ENCODE measurements at regions not wholly inside any gene's neighbourhood (a gene's known extent, or its start where the extent isn't known, plus 50 kb on each side); places are given as distances from the start of the nearest gene placed in this dataset.
"Not testable (repeated sequence)": the region's sequence is repeated elsewhere in the genome, so short reads cannot be mapped to it uniquely, and the experiment has no call there.

DNA sequence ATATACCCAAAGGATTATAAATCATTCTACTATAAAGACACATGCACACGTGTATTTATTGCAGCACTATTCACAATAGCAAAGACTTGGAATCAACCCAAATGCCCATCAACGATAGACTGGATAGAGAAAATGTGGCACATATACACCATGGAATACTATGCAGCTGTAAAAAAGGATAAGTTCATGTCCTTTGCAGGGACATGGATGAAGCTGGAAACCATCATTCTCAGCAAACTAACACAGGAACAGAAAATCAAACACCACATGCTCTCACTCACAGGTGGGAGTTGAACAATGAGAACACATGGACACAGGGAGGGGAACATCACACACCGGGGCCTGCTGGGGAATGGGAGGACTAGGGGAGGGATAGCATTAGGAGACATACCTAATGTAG lies 473.9 kb downstream of the SIPA1L2 start:
- H3K9ac ChIP-seq (replicated peaks in 1 of 4; ENCODE audit: extremely low read depth in 1 of 4, low read depth in 3 of 4, low read length in 3 of 4); H3K4me2 ChIP-seq (ENCODE audit: insufficient read depth in 1 of 2, low read depth in 2 of 2, low read length in 2 of 2); H3K23ac ChIP-seq (ENCODE audit: insufficient read length); H4K5ac ChIP-seq (ENCODE audit: insufficient read length, low read depth, low read length); FAIRE-seq; H2BK120ac ChIP-seq (replicated peaks; ENCODE audit: low read depth, low read length); H3K27me3 ChIP-seq (replicated peaks in 1 of 4; ENCODE audit: control insufficient read depth in 3 of 4, extremely low read depth in 1 of 4, insufficient read depth in 3 of 4, low read length in 3 of 4); H3K4ac ChIP-seq (replicated peaks; ENCODE audit: insufficient read length, low read depth, low read length); H3K56ac ChIP-seq (replicated peaks; ENCODE audit: insufficient read length, low read depth, low read length); H2BK15ac ChIP-seq (ENCODE audit: low read length); H4K20me1 ChIP-seq (replicated peaks in 1 of 2; ENCODE audit: control insufficient read depth in 1 of 2, insufficient read depth in 2 of 2, low read length in 2 of 2); H2BK12ac ChIP-seq (ENCODE audit: low read depth, low read length); H3K23me2 ChIP-seq (ENCODE audit: low read depth, low read length); H3K14ac ChIP-seq (ENCODE audit: insufficient read length); H3K18ac ChIP-seq (ENCODE audit: extremely low read depth, low read length); H4K91ac ChIP-seq (replicated peaks; ENCODE audit: insufficient read length, low read length); H3K9me3 ChIP-seq (ENCODE audit: insufficient read depth in 2 of 2, low read depth in 1 of 2, low read length in 1 of 2); H3K27ac ChIP-seq (ENCODE audit: low read depth, low read length); H3K4me3 ChIP-seq (ENCODE audit: extremely low read depth in 1 of 4, insufficient read depth in 2 of 4, low read depth in 3 of 4, low read length in 4 of 4); H3K79me1 ChIP-seq (ENCODE audit: low read depth, low read length); H4K8ac ChIP-seq (ENCODE audit: extremely low read depth, insufficient read depth, low read length); H2AFZ ChIP-seq (ENCODE audit: low read length); H2BK20ac ChIP-seq (ENCODE audit: low read length); CTCF ChIA-PET (ENCODE audit: partially characterized antibody); H3K4me1 ChIP-seq (replicated peaks in 1 of 4; ENCODE audit: control insufficient read depth in 3 of 4, insufficient read depth in 4 of 4, low read length in 3 of 4); H3K79me2 ChIP-seq (ENCODE audit: control insufficient read depth in 1 of 2, insufficient read depth in 2 of 2, low read length in 2 of 2); DNase-seq (ENCODE audit: low read depth in 1 of 2, low spot score in 2 of 2); H2AK5ac ChIP-seq (ENCODE audit: low read depth, low read length); H2BK5ac ChIP-seq (ENCODE audit: low read depth, low read length): not testable (repeated sequence)
- POLR2A ChIA-PET (ENCODE audit: partially characterized antibody), result interaction anchor here (1.5 kb wide), 1 partner anchor 11 kb away, joined by 5 read pairs; no protein-coding TSS in a partner anchor
- peaks cover 3 to 45% (median 21%) of the 10 kb centered on the region in 4 experiments; a peak in 6 of 8 replicates for H3K36me3 ChIP-seq (ENCODE audit: control insufficient read depth in 2 of 4, insufficient read depth in 4 of 4, low read length in 3 of 4)
- WGBS, 2 experiments (ENCODE audit: extremely low coverage in 1 of 2, insufficient coverage in 1 of 2, insufficient read length in 1 of 2, insufficient replicate concordance in 2 of 2, low coverage in 1 of 2, low lambda C conversion rate in 2 of 2, missing lambda C conversion rate in 1 of 2), result 99% methylated on average over 3 of the region's 3 CpGs; no CpG with 5 or more reads in 1 of the 2 experiments
- TF ChIP-seq POLR2AphosphoS5 (IDR thresholded peaks at IDR 0.05; ENCODE audit: low read depth, low read length), result peak; percentile 23; the same call in 1 of the 2 replicates

Measured in H1 (cell line).